NB4 (cell line): ENCODE measurements at regions not wholly inside any gene's neighbourhood (a gene's known extent, or its start where the extent isn't known, plus 50 kb on each side); places are given as distances from the start of the nearest gene placed in this dataset.

Experiments
- MYC ChIP-seq: IDR thresholded peaks from 2 replicates; pipeline ENCODE4 v1.6.1; 2011; ENCODE audit warnings: low read depth, low read length
- POLR2A ChIP-seq: IDR thresholded peaks from 2 replicates; pipeline ENCODE4 v1.6.1; 2011; ENCODE audit warnings: mild to moderate bottlenecking; ENCODE audit not compliant: insufficient read length; ENCODE audit errors: extremely low read depth
- TF ChIP-seq, protein P1 (sequence below): IDR thresholded peaks from one replicate; pipeline ENCODE4 v1.5.1; 2012; ENCODE audit warnings: low read depth, low read length
- TF ChIP-seq, protein P2 (sequence below): IDR thresholded peaks from 2 replicates; pipeline ENCODE4 v1.6.1; 2011; ENCODE audit warnings: low read depth, low read length

DNA sequence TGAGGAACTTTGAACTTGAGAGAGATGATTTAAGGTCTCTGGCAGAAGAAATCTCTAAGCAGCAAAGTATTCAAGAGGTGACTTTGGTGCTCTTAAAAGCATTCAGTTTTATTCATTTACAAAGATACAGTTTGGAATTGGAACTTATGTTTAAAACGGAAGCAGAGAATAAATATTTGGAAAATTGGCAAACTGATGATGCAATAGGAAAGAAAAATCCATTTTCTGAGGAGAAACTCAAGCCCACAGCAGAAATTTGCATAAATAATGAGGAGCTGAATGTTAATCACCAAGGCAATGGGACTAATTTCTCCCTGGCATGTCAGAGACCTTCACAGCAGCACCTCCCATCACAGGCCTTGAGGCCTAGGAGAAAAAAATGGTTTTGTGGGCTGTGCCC is 1022.5 kb upstream of the CHAC2 start:
- TF ChIP-seq, protein P1, sequence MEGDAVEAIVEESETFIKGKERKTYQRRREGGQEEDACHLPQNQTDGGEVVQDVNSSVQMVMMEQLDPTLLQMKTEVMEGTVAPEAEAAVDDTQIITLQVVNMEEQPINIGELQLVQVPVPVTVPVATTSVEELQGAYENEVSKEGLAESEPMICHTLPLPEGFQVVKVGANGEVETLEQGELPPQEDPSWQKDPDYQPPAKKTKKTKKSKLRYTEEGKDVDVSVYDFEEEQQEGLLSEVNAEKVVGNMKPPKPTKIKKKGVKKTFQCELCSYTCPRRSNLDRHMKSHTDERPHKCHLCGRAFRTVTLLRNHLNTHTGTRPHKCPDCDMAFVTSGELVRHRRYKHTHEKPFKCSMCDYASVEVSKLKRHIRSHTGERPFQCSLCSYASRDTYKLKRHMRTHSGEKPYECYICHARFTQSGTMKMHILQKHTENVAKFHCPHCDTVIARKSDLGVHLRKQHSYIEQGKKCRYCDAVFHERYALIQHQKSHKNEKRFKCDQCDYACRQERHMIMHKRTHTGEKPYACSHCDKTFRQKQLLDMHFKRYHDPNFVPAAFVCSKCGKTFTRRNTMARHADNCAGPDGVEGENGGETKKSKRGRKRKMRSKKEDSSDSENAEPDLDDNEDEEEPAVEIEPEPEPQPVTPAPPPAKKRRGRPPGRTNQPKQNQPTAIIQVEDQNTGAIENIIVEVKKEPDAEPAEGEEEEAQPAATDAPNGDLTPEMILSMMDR = no peak
- TF ChIP-seq POLR2A = no peak
- no peak for TF ChIP-seq MYC
- TF ChIP-seq, protein P2, sequence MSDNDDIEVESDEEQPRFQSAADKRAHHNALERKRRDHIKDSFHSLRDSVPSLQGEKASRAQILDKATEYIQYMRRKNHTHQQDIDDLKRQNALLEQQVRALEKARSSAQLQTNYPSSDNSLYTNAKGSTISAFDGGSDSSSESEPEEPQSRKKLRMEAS = no peak
